MCF 10A (cell line): ENCODE measurements at regions not wholly inside any gene's neighbourhood (a gene's known extent, or its start where the extent isn't known, plus 50 kb on each side); places are given as distances from the start of the nearest gene placed in this dataset.

Experiments used
- BruUV-seq: library from RNA; stranded (reverse); fragments of 400-500 nt; replicated peaks from 2 replicates; lab custom pipeline; 2021; lab: Mats Ljungman, UMichigan
- CTCF ChIA-PET: fragments of 300-600 bp; sonication (Branson Sonifier 250); formaldehyde crosslinking; extraction: SDS; loops from one replicate; lab custom pipeline; 2021; ENCODE audit warnings: antibody characterized with exemption, inconsistent platforms; lab: Yijun Ruan, JAX
- POLR2A ChIA-PET: fragments of 300-600, 350-650 bp; sonication (Branson Sonifier 250); formaldehyde crosslinking; extraction: SDS; loops from one replicate; lab custom pipeline; 2020; ENCODE audit warnings: antibody characterized with exemption, inconsistent platforms; lab: Yijun Ruan, JAX
- DNase-seq: peaks from one replicate; pipeline ENCODE4 v3.0.0-alpha.2; 2018; ENCODE audit not compliant: unreplicated experiment
- H3K27ac Mint-ChIP-seq: one replicate; pipeline ENCODE4 v1.8.0; 2022; ENCODE audit warnings: mild to moderate bottlenecking, low read depth, mixed read lengths; ENCODE audit not compliant: unreplicated experiment
- H3K27me3 Mint-ChIP-seq: one replicate; pipeline ENCODE4 v1.8.0; 2022; ENCODE audit warnings: mixed read lengths; ENCODE audit not compliant: insufficient read depth, unreplicated experiment
- H3K36me3 Mint-ChIP-seq: one replicate; pipeline ENCODE4 v1.8.0; 2022; ENCODE audit warnings: mild to moderate bottlenecking, moderate library complexity, mixed read lengths; ENCODE audit not compliant: insufficient read depth, unreplicated experiment
- H3K4me1 Mint-ChIP-seq: one replicate; pipeline ENCODE4 v1.8.0; 2022; ENCODE audit warnings: mixed read lengths; ENCODE audit not compliant: insufficient read depth, unreplicated experiment
- H3K4me3 Mint-ChIP-seq: one replicate; pipeline ENCODE4 v1.8.0; 2022; ENCODE audit warnings: mild to moderate bottlenecking, moderate library complexity, mixed read lengths; ENCODE audit not compliant: unreplicated experiment
- H3K9me3 Mint-ChIP-seq: one replicate; pipeline ENCODE4 v1.8.0; 2022; ENCODE audit warnings: mixed read lengths; ENCODE audit not compliant: unreplicated experiment
- CTCF ChIP-seq: fragments of 200-600 bp; IDR thresholded peaks from one replicate; pipeline ENCODE4 v1.8.0; 2022; ENCODE audit warnings: antibody characterized with exemption, mild to moderate bottlenecking; ENCODE audit not compliant: unreplicated experiment
- intact Hi-C: fragments of 100-400 bp; cut with micrococcal nuclease; formaldehyde crosslinking; loops from 2 replicates; pipeline ENCODE4 v1.14.1; 2022

GRCh38 chr6:14278446-14278845 lies 160.9 kb downstream of the CD83 start:
- no peaks in the 10 kb centered on the region for H3K9me3 Mint-ChIP-seq
- POLR2A ChIA-PET, result interaction anchor here (0.7 to 1.1 kb wide), 2 partner anchors 14 to 808 kb away, joined by 3 read pairs; no protein-coding TSS in a partner anchor
- no peak overlapping the region for H3K4me3 Mint-ChIP-seq
- no peak for DNase-seq
- H3K4me1 Mint-ChIP-seq, result peaks cover 22% of the 10 kb centered on the region
- TF ChIP-seq CTCF, result no peak
- CTCF ChIA-PET, result no interaction called here
- intact Hi-C loops, result no loop called here
- H3K36me3 Mint-ChIP-seq, result no peaks in the 10 kb centered on the region
- H3K27ac Mint-ChIP-seq, result no peak overlapping the region
- H3K27me3 Mint-ChIP-seq, result no peaks in the 10 kb centered on the region
- BruUV-seq, result no TSS peak

GRCh38 chr6:14280006-14280510 lies 162.5 kb downstream of the CD83 start:
- no TSS peak for BruUV-seq
- Mint-ChIP-seq H3K4me1 (peaks cover 12% of the 10 kb centered on the region), H3K27ac (no peak overlapping the region), H3K27me3 (no peaks in the 10 kb centered on the region), H3K4me3 (no peak overlapping the region), H3K36me3 (no peaks in the 10 kb centered on the region), H3K9me3 (no peaks in the 10 kb centered on the region)
- DNase-seq, result no peak
- POLR2A ChIA-PET, result no interaction called here
- TF ChIP-seq CTCF, result no peak
- intact Hi-C loops, result no loop called here
- CTCF ChIA-PET, result no interaction called here

GRCh38 chr6:14280766-14281293 lies 163.3 kb downstream of the CD83 start:
- no TSS peak for BruUV-seq
- H3K9me3 Mint-ChIP-seq, result no peaks in the 10 kb centered on the region
- no peak for DNase-seq
- ChIA-PET CTCF (no interaction called here), POLR2A (no interaction called here)
- no peaks in the 10 kb centered on the region for H3K36me3 Mint-ChIP-seq
- no peak overlapping the region for H3K27ac Mint-ChIP-seq
- peaks cover 17% of the 10 kb centered on the region for H3K4me1 Mint-ChIP-seq
- no peak overlapping the region for H3K4me3 Mint-ChIP-seq
- H3K27me3 Mint-ChIP-seq, result no peaks in the 10 kb centered on the region
- no peak for TF ChIP-seq CTCF
- intact Hi-C loops, result no loop called here

- peaks cover 16% of the 10 kb centered on the region for H3K4me1 Mint-ChIP-seq
Measured at GRCh38 chr6:14281811-14282660, 164.5 kb downstream of the CD83 start.

More at GRCh38 chr6:14281811-14282660, 164.5 kb downstream of the CD83 start:
- H3K27me3 Mint-ChIP-seq, result no peaks in the 10 kb centered on the region
- CTCF ChIA-PET, result no interaction called here
- TF ChIP-seq CTCF, result no peak
- no peak overlapping the region for H3K27ac Mint-ChIP-seq
- H3K9me3 Mint-ChIP-seq, result no peaks in the 10 kb centered on the region
- no TSS peak for BruUV-seq
- intact Hi-C loops, result no loop called here
- POLR2A ChIA-PET, result no interaction called here
- H3K36me3 Mint-ChIP-seq, result no peaks in the 10 kb centered on the region
- no peak for DNase-seq
- H3K4me3 Mint-ChIP-seq, result no peak overlapping the region
